MG63 (cell line): ENCODE measurements at regions not wholly inside any gene's neighbourhood (a gene's known extent, or its start where the extent isn't known, plus 50 kb on each side); places are given as distances from the start of the nearest gene placed in this dataset.

Experiments
- DNase-seq: peaks from one replicate; pipeline ENCODE4 v3.0.0-alpha.2; 2020
- H3K27me3 ChIP-seq: fragments of 250-450 bp; sonication (Bioruptor Pico); 2 replicates; pipeline ENCODE4 v1.5.1; 2020; ENCODE audit warnings: mild to moderate bottlenecking, moderate library complexity
- H3K36me3 ChIP-seq: fragments of 250-450 bp; sonication (Bioruptor Pico); 2 replicates; pipeline ENCODE4 v1.5.1; 2020; ENCODE audit warnings: mild to moderate bottlenecking, moderate library complexity
- H3K4me3 ChIP-seq: fragments of 250-450 bp; sonication (Bioruptor Pico); 2 replicates; pipeline ENCODE4 v1.5.1; 2020; ENCODE audit warnings: mild to moderate bottlenecking, moderate library complexity
- H3K9me3 ChIP-seq: fragments of 250-450 bp; sonication (Bioruptor Pico); 2 replicates; pipeline ENCODE4 v1.5.1; 2020; ENCODE audit warnings: mild to moderate bottlenecking, moderate library complexity

- Histone ChIP-seq H3K4me3 (no peak overlapping the region), H3K9me3 (no peaks in the 10 kb centered on the region), H3K36me3 (no peaks in the 10 kb centered on the region), H3K27me3 (no peaks in the 10 kb centered on the region)
- no peak for DNase-seq
Measured at GRCh38 chr2:128789776-128790455, 471.2 kb upstream of the HS6ST1 start.

GRCh38 chr2:128790541-128791001 lies 471.9 kb upstream of the HS6ST1 start:
- DNase-seq, result no peak
- Histone ChIP-seq H3K4me3 (no peak overlapping the region), H3K36me3 (no peaks in the 10 kb centered on the region), H3K27me3 (no peaks in the 10 kb centered on the region), H3K9me3 (no peaks in the 10 kb centered on the region)

- DNase-seq, result no peak
Measured at GRCh38 chr2:128791120-128791984, 472.7 kb upstream of the HS6ST1 start.

GRCh38 chr2:128791985-128792320 lies 473.3 kb upstream of the HS6ST1 start:
- no peaks in the 10 kb centered on the region for H3K9me3 ChIP-seq
- no peaks in the 10 kb centered on the region for H3K27me3 ChIP-seq
- DNase-seq, result no peak
- H3K36me3 ChIP-seq, result no peaks in the 10 kb centered on the region
- no peak overlapping the region for H3K4me3 ChIP-seq

More at GRCh38 chr2:128791120-128791984, 472.7 kb upstream of the HS6ST1 start:
- H3K4me3 ChIP-seq, result no peak overlapping the region
- H3K9me3 ChIP-seq, result no peaks in the 10 kb centered on the region
- no peaks in the 10 kb centered on the region for H3K36me3 ChIP-seq
- no peaks in the 10 kb centered on the region for H3K27me3 ChIP-seq

GRCh38 chr2:128792476-128793054 lies 473.9 kb upstream of the HS6ST1 start:
- Histone ChIP-seq H3K36me3 (no peaks in the 10 kb centered on the region), H3K27me3 (no peaks in the 10 kb centered on the region), H3K9me3 (no peaks in the 10 kb centered on the region), H3K4me3 (no peak overlapping the region)
- DNase-seq, result no peak

GRCh38 chr2:128793404-128793803 lies 474.7 kb upstream of the HS6ST1 start:
- Histone ChIP-seq H3K36me3 (no peaks in the 10 kb centered on the region), H3K27me3 (no peaks in the 10 kb centered on the region), H3K4me3 (no peak overlapping the region), H3K9me3 (no peaks in the 10 kb centered on the region)
- no peak for DNase-seq

GRCh38 chr2:128794285-128794684 lies 475.6 kb upstream of the HS6ST1 start:
- Histone ChIP-seq H3K27me3 (no peaks in the 10 kb centered on the region), H3K9me3 (no peaks in the 10 kb centered on the region), H3K4me3 (no peak overlapping the region), H3K36me3 (no peaks in the 10 kb centered on the region)
- DNase-seq, result no peak

GRCh38 chr2:128796321-128796720 lies 477.7 kb upstream of the HS6ST1 start:
- H3K27me3 ChIP-seq, result no peaks in the 10 kb centered on the region
- H3K9me3 ChIP-seq, result no peaks in the 10 kb centered on the region
- no peaks in the 10 kb centered on the region for H3K36me3 ChIP-seq
- no peak for DNase-seq
- no peak overlapping the region for H3K4me3 ChIP-seq

GRCh38 chr2:128797092-128797491 lies 478.4 kb upstream of the HS6ST1 start:
- DNase-seq, result no peak
- no peaks in the 10 kb centered on the region for H3K9me3 ChIP-seq
- no peaks in the 10 kb centered on the region for H3K27me3 ChIP-seq
- no peaks in the 10 kb centered on the region for H3K36me3 ChIP-seq
- H3K4me3 ChIP-seq, result no peak overlapping the region

- DNase-seq, result no peak
- Histone ChIP-seq H3K36me3 (no peaks in the 10 kb centered on the region), H3K9me3 (no peaks in the 10 kb centered on the region), H3K27me3 (no peaks in the 10 kb centered on the region), H3K4me3 (no peak overlapping the region)
Measured at GRCh38 chr2:128797533-128797932, 478.9 kb upstream of the HS6ST1 start.

GRCh38 chr2:128797937-128798336 lies 479.3 kb upstream of the HS6ST1 start:
- H3K27me3 ChIP-seq, result no peaks in the 10 kb centered on the region
- no peak for DNase-seq
- H3K36me3 ChIP-seq, result no peaks in the 10 kb centered on the region
- no peaks in the 10 kb centered on the region for H3K9me3 ChIP-seq
- H3K4me3 ChIP-seq, result no peak overlapping the region

GRCh38 chr2:128798502-128799283 lies 480.0 kb upstream of the HS6ST1 start:
- Histone ChIP-seq H3K36me3 (no peaks in the 10 kb centered on the region), H3K27me3 (no peaks in the 10 kb centered on the region), H3K4me3 (no peak overlapping the region), H3K9me3 (no peaks in the 10 kb centered on the region)
- DNase-seq, result no peak

- no peak overlapping the region for H3K4me3 ChIP-seq
- H3K9me3 ChIP-seq, result no peaks in the 10 kb centered on the region
- H3K36me3 ChIP-seq, result no peaks in the 10 kb centered on the region
- no peak for DNase-seq
- H3K27me3 ChIP-seq, result no peaks in the 10 kb centered on the region
Measured at GRCh38 chr2:128799284-128799552, 480.6 kb upstream of the HS6ST1 start.

- Histone ChIP-seq H3K9me3 (no peaks in the 10 kb centered on the region), H3K27me3 (no peaks in the 10 kb centered on the region), H3K36me3 (no peaks in the 10 kb centered on the region), H3K4me3 (no peak overlapping the region)
- DNase-seq, result no peak
Measured at GRCh38 chr2:128799730-128800129, 481.1 kb upstream of the HS6ST1 start.

GRCh38 chr2:128801576-128801975 lies 482.9 kb upstream of the HS6ST1 start:
- Histone ChIP-seq H3K36me3 (no peaks in the 10 kb centered on the region), H3K9me3 (no peaks in the 10 kb centered on the region), H3K4me3 (no peak overlapping the region), H3K27me3 (no peaks in the 10 kb centered on the region)
- peak; percentile 19 for DNase-seq

- Histone ChIP-seq H3K36me3 (no peaks in the 10 kb centered on the region), H3K9me3 (0 out of 2 replicates have a peak, but pooled peaks cover 2% of the 10 kb centered on the region), H3K4me3 (no peak overlapping the region), H3K27me3 (no peaks in the 10 kb centered on the region)
- no peak for DNase-seq
Measured at GRCh38 chr2:128803222-128803621, 484.6 kb upstream of the HS6ST1 start.

GRCh38 chr2:128805237-128805636 lies 486.6 kb upstream of the HS6ST1 start:
- no peak overlapping the region for H3K4me3 ChIP-seq
- H3K9me3 ChIP-seq, result 0 out of 2 replicates have a peak, but pooled peaks cover 2% of the 10 kb centered on the region
- DNase-seq, result no peak
- H3K27me3 ChIP-seq, result no peaks in the 10 kb centered on the region
- H3K36me3 ChIP-seq, result no peaks in the 10 kb centered on the region
